CD1c-positive myeloid dendritic cell (primary cell): ENCODE measurements at regions not wholly inside any gene's neighbourhood (a gene's known extent, or its start where the extent isn't known, plus 50 kb on each side); places are given as distances from the start of the nearest gene placed in this dataset.
"Not testable (repeated sequence)": the region's sequence is repeated elsewhere in the genome, so short reads cannot be mapped to it uniquely, and the experiment has no call there.

Experiments
- DNase-seq: peaks from one replicate; pipeline ENCODE4 v3.0.0-alpha.2; 2016; ENCODE audit errors: extremely low spot score

GRCh38 chr20:52049001-52049731 is 142.4 kb downstream of the ZFP64 start:
- DNase-seq, result no peak

GRCh38 chr20:52047811-52048764 is 143.5 kb downstream of the ZFP64 start:
- no peak for DNase-seq

- no peak for DNase-seq
Observed at GRCh38 chr20:52041966-52042365, 149.6 kb downstream of the ZFP64 start.

- no peak for DNase-seq
Observed at GRCh38 chr20:52039790-52040189, 151.8 kb downstream of the ZFP64 start.

- not testable (repeated sequence) for DNase-seq
Observed at GRCh38 chr20:52038632-52039031, 152.9 kb downstream of the ZFP64 start.

- no peak for DNase-seq
Observed at GRCh38 chr20:52037370-52037769, 154.2 kb downstream of the ZFP64 start.

GRCh38 chr20:52035977-52036376 is 155.6 kb downstream of the ZFP64 start:
- no peak for DNase-seq

- no peak for DNase-seq
Observed at GRCh38 chr20:52035498-52035897, 156.1 kb downstream of the ZFP64 start.

- no peak for DNase-seq
Observed at GRCh38 chr20:52034581-52034980, 157.0 kb downstream of the ZFP64 start.

GRCh38 chr20:52033313-52033712 is 158.3 kb downstream of the ZFP64 start:
- no peak for DNase-seq

- DNase-seq, result not testable (repeated sequence)
Observed at GRCh38 chr20:52032304-52032683, 159.3 kb downstream of the ZFP64 start.

- no peak for DNase-seq
Observed at GRCh38 chr20:52031563-52032303, 159.8 kb downstream of the ZFP64 start.

- DNase-seq, result no peak
Observed at GRCh38 chr20:52031206-52031562, 160.4 kb downstream of the ZFP64 start.

- DNase-seq, result not testable (repeated sequence)
Observed at GRCh38 chr20:52029129-52029528, 162.4 kb downstream of the ZFP64 start.

GRCh38 chr20:52025938-52026337 is 165.6 kb downstream of the ZFP64 start:
- no peak for DNase-seq

- DNase-seq, result no peak
Observed at GRCh38 chr20:52019313-52019712, 172.3 kb downstream of the ZFP64 start.

GRCh38 chr20:52017669-52018317 is 173.8 kb downstream of the ZFP64 start:
- no peak for DNase-seq

- DNase-seq, result no peak
Observed at GRCh38 chr20:52016022-52016421, 175.6 kb downstream of the ZFP64 start.

GRCh38 chr20:52015155-52015554 is 176.4 kb downstream of the ZFP64 start:
- DNase-seq, result no peak

GRCh38 chr20:52012079-52012478 is 179.5 kb downstream of the ZFP64 start:
- DNase-seq, result no peak

- DNase-seq, result no peak
Observed at GRCh38 chr20:52011093-52011492, 180.5 kb downstream of the ZFP64 start.

GRCh38 chr20:52010541-52010940 is 181.0 kb downstream of the ZFP64 start:
- DNase-seq, result no peak
